GM18951 (cell line): ENCODE measurements at regions not wholly inside any gene's neighbourhood (a gene's known extent, or its start where the extent isn't known, plus 50 kb on each side); places are given as distances from the start of the nearest gene placed in this dataset.

Experiments used
- POLR2A ChIP-seq: IDR thresholded peaks from 4 replicates; pipeline ENCODE4 v1.6.1; 2011; ENCODE audit warnings: mild to moderate bottlenecking; ENCODE audit not compliant: insufficient read length, insufficient read depth; ENCODE audit errors: extremely low read depth
- in situ Hi-C: fragments of 300-500 bp; cut with MboI; formaldehyde crosslinking; loops from one replicate; pipeline ENCODE4 v1.12.0; 2022; ENCODE audit warnings: low sequenced_read_pairs, mixed read lengths, inconsistent platforms; ENCODE audit not compliant: unreplicated experiment

DNA sequence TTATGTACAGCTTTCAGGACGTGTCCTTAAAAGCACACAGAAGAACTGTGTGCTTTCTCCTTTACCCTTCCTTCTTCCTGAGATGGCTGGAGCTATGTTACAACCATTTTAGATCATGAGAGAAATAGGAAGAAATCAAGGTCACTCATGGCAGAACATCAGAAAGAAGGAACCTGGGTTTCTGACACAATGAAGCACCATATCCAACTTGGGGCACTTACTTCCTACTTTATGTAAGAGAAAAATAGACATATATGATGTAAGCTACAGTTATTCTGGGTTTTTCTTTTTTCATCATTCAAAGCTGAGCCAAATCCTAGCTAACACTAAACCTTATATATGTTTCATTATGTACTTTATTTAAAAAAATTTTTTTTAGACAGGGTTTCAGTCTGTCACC lies 79.5 kb downstream of the FAM161A start:
- no peak for TF ChIP-seq POLR2A
- in situ Hi-C loops, result no loop called here

GRCh38 chr2:61771904-61772845 lies 81.7 kb downstream of the FAM161A start:
- in situ Hi-C loops, result no loop called here
- no peak for TF ChIP-seq POLR2A

DNA sequence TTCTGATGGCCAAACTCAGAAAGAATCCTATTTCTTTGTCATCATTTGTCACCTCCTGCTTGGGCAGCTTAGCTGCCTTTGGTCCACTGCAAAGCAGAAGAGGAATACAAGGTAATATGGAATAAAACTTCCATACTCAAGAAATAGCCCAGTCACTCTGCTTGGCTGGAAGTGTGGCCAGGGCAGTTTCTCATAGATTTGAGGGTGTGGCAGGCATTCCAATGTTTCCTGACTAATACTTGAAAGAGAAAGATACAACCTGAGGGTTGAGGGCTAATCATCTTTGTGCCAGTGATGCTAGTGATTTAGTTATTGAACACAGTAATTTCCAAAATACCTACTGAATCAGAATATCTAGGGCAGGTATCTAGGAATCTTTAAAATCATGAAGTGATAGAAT lies 83.1 kb downstream of the FAM161A start:
- no peak for TF ChIP-seq POLR2A
- in situ Hi-C loops, result no loop called here

GRCh38 chr2:61770298-61770697 lies 83.6 kb downstream of the FAM161A start:
- no peak for TF ChIP-seq POLR2A
- in situ Hi-C loops, result no loop called here

- in situ Hi-C loops, result no loop called here
- no peak for TF ChIP-seq POLR2A
Measured at GRCh38 chr2:61769093-61769675, 84.7 kb downstream of the FAM161A start.

DNA sequence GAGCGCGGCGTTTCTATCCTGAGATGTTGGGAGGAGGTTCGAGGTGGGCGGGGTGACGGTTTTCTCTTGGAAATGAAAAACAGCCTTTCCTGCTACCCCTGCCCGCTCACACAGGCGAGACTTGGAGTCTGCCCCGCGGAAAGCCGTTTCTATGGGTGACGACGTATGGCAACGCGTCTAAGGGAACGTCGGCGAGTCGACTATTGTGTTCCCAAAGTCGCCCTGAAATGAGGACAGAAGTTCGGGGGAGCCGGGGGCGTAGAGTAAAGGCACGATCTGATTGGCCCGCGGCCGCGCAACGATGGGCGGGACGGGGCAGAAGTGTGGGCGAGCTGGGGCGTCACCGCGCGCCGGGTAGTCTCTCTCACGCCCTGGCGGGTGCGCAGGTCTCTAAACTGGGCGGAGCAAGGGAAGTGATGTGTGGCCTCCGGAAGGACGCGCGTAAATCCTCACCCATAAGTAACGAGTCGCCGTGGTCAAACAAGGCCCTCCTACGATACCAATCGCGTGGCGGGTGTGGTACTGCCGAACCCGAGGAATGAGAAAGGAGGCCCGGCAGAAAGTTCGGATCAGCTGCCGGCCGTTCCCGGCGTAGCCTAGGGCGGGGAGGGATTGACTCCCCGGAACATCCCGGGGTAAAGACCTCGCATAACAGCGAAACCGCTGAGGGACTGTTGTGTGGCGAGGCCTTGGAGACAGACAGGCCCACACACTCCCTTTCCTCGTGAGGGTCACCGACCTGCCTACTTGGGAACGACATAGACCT lies 89.6 kb downstream of the FAM161A start:
- in situ Hi-C loops, result no loop called here
- TF ChIP-seq POLR2A, result peak; percentile 85

DNA sequence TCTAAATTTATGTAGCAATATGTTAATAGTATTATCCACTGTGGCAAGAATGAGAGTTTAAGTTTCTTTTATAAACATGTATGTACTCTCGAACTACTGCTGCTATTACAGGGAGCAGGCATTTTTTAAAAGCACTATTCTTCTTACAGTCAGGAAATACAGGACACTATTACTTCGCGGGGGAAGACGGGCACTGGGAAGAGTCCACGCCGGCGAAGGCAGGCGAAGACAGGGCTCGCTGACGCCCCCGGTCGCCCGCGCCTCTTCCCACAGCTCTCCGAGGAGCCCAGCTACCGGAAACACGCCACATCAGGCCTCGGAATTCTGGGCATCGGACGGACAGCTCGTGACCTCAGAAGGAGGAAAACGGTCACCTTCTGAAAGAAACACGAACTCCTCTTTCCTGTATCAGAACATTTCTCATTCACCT lies 90.2 kb downstream of the FAM161A start:
- in situ Hi-C loops, result no loop called here
- no peak for TF ChIP-seq POLR2A

DNA sequence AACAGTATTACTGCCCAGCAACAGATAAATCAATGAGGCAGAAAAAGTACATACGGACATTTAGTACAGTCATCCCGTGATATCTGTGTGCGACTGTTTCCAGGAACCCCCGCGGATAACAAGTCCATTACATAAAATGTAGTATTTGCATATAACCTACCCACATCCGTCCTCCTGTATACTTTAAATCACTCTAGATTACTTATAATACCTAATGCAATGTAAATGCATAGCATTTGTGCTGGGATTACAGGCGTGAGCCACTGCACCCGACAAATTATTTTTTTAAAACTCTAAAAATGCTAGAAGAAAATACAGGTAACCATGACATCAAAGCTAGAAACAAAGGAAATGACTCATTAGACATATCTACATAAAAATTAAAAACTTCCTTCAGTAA lies 91.6 kb downstream of the FAM161A start:
- in situ Hi-C loops, result no loop called here
- no peak for TF ChIP-seq POLR2A

- no peak for TF ChIP-seq POLR2A
Measured at GRCh38 chr2:61759718-61760117, 94.1 kb downstream of the FAM161A start.

DNA sequence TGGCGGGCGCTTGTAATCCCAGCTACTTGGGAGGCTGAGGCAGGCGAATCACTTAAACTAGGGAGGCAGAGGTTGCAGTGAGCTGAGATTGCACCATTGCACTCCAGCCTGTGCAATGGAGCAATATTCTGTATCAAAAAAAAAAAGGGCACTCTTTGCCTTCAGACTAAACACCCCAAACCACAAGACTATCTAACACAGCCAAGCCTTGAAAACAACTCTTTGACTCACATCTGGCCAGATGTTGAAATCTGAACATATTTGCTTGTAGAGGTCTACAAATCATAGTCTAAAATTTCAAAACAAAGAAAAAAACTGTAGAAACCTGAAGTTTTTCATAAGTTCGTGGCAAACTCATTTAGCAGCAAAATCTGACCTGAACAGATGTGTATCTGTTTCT lies 94.9 kb downstream of the FAM161A start:
- TF ChIP-seq POLR2A, result no peak

More at GRCh38 chr2:61759718-61760117, 94.1 kb downstream of the FAM161A start:
- in situ Hi-C loops, result no loop called here

DNA sequence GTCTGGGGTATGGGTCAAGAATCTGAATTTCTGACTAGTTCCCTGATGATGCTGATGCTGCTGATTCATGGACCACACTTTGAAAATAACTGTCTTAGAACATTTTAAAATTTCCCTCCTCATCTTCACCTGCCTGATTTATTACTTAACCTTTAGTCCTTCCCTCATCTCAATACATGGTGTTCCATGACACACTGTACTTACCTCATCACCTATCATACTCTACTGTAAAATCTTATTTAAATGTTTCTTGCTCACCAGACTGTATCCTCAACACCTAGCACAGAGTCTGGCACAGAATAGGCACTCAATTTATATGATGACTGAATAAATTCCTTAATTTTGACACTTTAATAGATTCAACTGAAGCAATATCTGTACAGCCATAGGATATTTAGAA lies 95.7 kb downstream of the FAM161A start:
- in situ Hi-C loops, result no loop called here
- TF ChIP-seq POLR2A, result no peak

More for the DNA sequence above, 94.9 kb downstream of the FAM161A start:
- in situ Hi-C loops, result no loop called here

DNA sequence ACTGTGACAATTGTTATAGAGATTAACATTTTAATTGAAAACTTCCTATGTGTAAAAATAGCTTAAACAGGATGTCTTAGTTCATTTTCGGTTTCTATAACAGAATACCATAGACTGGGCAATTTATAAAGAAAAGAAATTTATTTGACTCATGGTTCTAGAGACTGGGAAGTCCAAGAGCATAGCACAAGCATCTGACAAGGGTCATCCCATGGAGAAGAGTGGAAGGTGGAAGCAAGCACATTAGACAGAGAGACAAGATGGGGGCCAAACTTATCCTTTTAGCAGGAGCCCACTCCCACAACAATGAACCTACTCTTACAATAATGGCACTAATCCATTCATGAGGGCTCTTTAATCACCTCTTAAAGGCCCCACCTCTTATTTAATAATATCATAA lies 100.3 kb downstream of the FAM161A start:
- in situ Hi-C loops, result no loop called here
- no peak for TF ChIP-seq POLR2A

- TF ChIP-seq POLR2A, result no peak
- in situ Hi-C loops, result no loop called here
Measured at GRCh38 chr2:61750624-61751023, 103.2 kb downstream of the FAM161A start.

- TF ChIP-seq POLR2A, result no peak
- in situ Hi-C loops, result no loop called here
Measured at GRCh38 chr2:61742955-61743354, 110.9 kb downstream of the FAM161A start.

DNA sequence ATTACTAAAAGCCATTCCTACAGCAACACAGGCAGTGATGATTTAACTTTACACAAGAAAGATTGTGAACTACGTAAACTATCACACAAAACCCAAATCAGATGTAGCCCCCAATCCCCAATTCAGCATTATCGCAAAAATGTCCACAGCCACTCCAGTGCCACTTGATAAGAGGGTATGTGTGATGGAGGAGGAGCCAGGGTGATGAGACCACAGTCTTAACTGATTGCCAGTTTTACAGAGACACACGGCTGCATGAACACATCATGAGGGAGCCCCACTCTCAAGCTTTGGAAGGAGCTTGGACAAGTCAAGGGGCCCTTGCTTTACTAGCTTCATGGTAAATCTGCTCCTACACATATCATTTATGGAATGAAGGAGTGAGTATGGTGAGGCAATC lies 116.0 kb downstream of the FAM161A start:
- no peak for TF ChIP-seq POLR2A
- in situ Hi-C loops, result no loop called here
